ENCODE measurements at regions not wholly inside any gene's neighbourhood (a gene's known extent, or its start where the extent isn't known, plus 50 kb on each side); places are given as distances from the start of the nearest gene placed in this dataset.

GRCh38 chr4:184574861-184575260, 74.4 kb downstream of the CASP3 start (continued):
- no peak for TF ChIP-seq NR2C2 (CRISPR knock-in tag; IDR thresholded peaks at IDR 0.05)
- TF ChIP-seq NFYB (CRISPR knock-in tag; conservative IDR thresholded peaks at IDR 0.05; ENCODE audit: low read depth) = no peak
- no peak for TF ChIP-seq ELF4 (CRISPR knock-in tag; IDR thresholded peaks at IDR 0.05; ENCODE audit: low read depth)
- TF ChIP-seq CREM (CRISPR knock-in tag; IDR thresholded peaks at IDR 0.05) = no peak
- no peak for TF ChIP-seq TEAD4 (CRISPR knock-in tag; IDR thresholded peaks at IDR 0.05)
- TF ChIP-seq, protein P1, sequence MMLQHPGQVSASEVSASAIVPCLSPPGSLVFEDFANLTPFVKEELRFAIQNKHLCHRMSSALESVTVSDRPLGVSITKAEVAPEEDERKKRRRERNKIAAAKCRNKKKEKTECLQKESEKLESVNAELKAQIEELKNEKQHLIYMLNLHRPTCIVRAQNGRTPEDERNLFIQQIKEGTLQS (CRISPR knock-in tag; conservative IDR thresholded peaks at IDR 0.05) = no peak
- TF ChIP-seq, protein P2, sequence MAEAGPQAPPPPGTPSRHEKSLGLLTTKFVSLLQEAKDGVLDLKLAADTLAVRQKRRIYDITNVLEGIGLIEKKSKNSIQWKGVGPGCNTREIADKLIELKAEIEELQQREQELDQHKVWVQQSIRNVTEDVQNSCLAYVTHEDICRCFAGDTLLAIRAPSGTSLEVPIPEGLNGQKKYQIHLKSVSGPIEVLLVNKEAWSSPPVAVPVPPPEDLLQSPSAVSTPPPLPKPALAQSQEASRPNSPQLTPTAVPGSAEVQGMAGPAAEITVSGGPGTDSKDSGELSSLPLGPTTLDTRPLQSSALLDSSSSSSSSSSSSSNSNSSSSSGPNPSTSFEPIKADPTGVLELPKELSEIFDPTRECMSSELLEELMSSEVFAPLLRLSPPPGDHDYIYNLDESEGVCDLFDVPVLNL (CRISPR knock-in tag; IDR thresholded peaks at IDR 0.05; ENCODE audit: borderline replicate concordance, low read depth) = no peak
- no peak for TF ChIP-seq GRHL2 (CRISPR knock-in tag; IDR thresholded peaks at IDR 0.05; ENCODE audit: insufficient replicate concordance, severe bottlenecking)

GRCh38 chr4:184573701-184574100, 75.5 kb downstream of the CASP3 start:
- ATAC-seq = no peak
- H3K4me1 Mint-ChIP-seq = peaks cover 5% of the 10 kb centered on the region
- CTCF ChIA-PET = no interaction called here
- no peak overlapping the region for H3K27ac Mint-ChIP-seq
- DNase-seq (ENCODE audit: low spot score) = no peak
- H3K27me3 Mint-ChIP-seq (ENCODE audit: low read depth) = no peaks in the 10 kb centered on the region
- POLR2A ChIA-PET = interaction anchor here (0.5 kb wide), 1 partner anchor 23 kb away, joined by 6 read pairs; no protein-coding TSS in a partner anchor
- no peak overlapping the region for H3K4me3 Mint-ChIP-seq
- TF ChIP-seq ATF2 (CRISPR knock-in tag; IDR thresholded peaks at IDR 0.05; ENCODE audit: borderline replicate concordance, low read depth) = no peak
- no peak for TF ChIP-seq E2F1 (CRISPR knock-in tag; IDR thresholded peaks at IDR 0.05)
- TF ChIP-seq NR3C1 (CRISPR knock-in tag; conservative IDR thresholded peaks at IDR 0.05; ENCODE audit: low read depth) = no peak
- TF ChIP-seq TCF7 (CRISPR knock-in tag; IDR thresholded peaks at IDR 0.05; ENCODE audit: low read depth) = no peak
- no peak for TF ChIP-seq NFATC4 (CRISPR knock-in tag; IDR thresholded peaks at IDR 0.05)
- TF ChIP-seq ZSCAN18 (CRISPR knock-in tag; IDR thresholded peaks at IDR 0.05) = no peak
- TF ChIP-seq EMX1 (CRISPR knock-in tag; IDR thresholded peaks at IDR 0.05) = no peak
- no peak for TF ChIP-seq CTCF (IDR thresholded peaks at IDR 0.05)
- no peak for TF ChIP-seq ETV6 (CRISPR knock-in tag; IDR thresholded peaks at IDR 0.05)
- TF ChIP-seq SP1 (CRISPR knock-in tag; conservative IDR thresholded peaks at IDR 0.05) = no peak
- no peak for TF ChIP-seq E2F5 (CRISPR knock-in tag; IDR thresholded peaks at IDR 0.05)
- TF ChIP-seq SOX15 (CRISPR knock-in tag; IDR thresholded peaks at IDR 0.05) = no peak
- TF ChIP-seq PRDM15 (CRISPR knock-in tag; IDR thresholded peaks at IDR 0.05) = no peak
- no peak for TF ChIP-seq TEAD1 (CRISPR knock-in tag; IDR thresholded peaks at IDR 0.05)
- TF ChIP-seq, protein P3, sequence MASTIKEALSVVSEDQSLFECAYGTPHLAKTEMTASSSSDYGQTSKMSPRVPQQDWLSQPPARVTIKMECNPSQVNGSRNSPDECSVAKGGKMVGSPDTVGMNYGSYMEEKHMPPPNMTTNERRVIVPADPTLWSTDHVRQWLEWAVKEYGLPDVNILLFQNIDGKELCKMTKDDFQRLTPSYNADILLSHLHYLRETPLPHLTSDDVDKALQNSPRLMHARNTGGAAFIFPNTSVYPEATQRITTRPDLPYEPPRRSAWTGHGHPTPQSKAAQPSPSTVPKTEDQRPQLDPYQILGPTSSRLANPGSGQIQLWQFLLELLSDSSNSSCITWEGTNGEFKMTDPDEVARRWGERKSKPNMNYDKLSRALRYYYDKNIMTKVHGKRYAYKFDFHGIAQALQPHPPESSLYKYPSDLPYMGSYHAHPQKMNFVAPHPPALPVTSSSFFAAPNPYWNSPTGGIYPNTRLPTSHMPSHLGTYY (CRISPR knock-in tag; IDR thresholded peaks at IDR 0.05) = no peak
- TF ChIP-seq ZNF138 (CRISPR knock-in tag; conservative IDR thresholded peaks at IDR 0.05) = no peak
- no peak for TF ChIP-seq KAT7 (CRISPR knock-in tag; IDR thresholded peaks at IDR 0.05; ENCODE audit: borderline replicate concordance)
- TF ChIP-seq TEAD4 (CRISPR knock-in tag; IDR thresholded peaks at IDR 0.05) = no peak
- 0 out of 2 replicates have a peak, but pooled peaks cover 4% of the 10 kb centered on the region for H3K36me3 Mint-ChIP-seq
- peaks cover 8% of the 10 kb centered on the region for H3K9me3 Mint-ChIP-seq
